ENCODE measurements at regions not wholly inside any gene's neighbourhood (a gene's known extent, or its start where the extent isn't known, plus 50 kb on each side); places are given as distances from the start of the nearest gene placed in this dataset.

- TF ChIP-seq POLR2A (IDR thresholded peaks at IDR 0.05) (no peak), CTCF (IDR thresholded peaks at IDR 0.05) (no peak)
Measured at GRCh38 chr11:24372491-24372890, 124.4 kb upstream of the LUZP2 start.
